ENCODE measurements at regions not wholly inside any gene's neighbourhood (a gene's known extent, or its start where the extent isn't known, plus 50 kb on each side); places are given as distances from the start of the nearest gene placed in this dataset.

DNA sequence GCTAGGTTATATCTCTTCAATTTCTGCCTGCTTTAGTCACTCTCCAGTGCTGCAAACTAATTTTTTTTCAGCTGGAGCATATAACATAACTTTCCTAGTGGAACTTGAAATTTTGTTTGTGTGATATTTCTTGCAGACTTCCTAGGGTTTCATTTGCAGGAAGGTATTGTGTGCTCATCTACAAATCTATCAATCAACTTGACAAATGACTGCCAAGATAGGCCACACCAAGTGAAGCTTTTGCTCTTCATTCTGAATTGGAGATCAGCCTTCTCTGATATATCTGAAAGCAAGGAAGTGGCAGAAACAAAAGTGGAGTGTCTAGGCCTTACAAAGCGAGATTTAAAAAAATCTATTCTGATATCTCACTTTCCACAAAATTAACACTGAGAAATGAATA is 551.1 kb upstream of the LRFN5 start:
- Mint-ChIP-seq H3K27ac (no peak overlapping the region), H3K4me1 (ENCODE audit: unreplicated experiment) (peaks cover 5% of the 10 kb centered on the region), H3K27me3 (no peaks in the 10 kb centered on the region), H3K36me3 (no peaks in the 10 kb centered on the region), H3K9me3 (no peaks in the 10 kb centered on the region), H3K4me3 (no peak overlapping the region)
- TF ChIP-seq, protein P1, sequence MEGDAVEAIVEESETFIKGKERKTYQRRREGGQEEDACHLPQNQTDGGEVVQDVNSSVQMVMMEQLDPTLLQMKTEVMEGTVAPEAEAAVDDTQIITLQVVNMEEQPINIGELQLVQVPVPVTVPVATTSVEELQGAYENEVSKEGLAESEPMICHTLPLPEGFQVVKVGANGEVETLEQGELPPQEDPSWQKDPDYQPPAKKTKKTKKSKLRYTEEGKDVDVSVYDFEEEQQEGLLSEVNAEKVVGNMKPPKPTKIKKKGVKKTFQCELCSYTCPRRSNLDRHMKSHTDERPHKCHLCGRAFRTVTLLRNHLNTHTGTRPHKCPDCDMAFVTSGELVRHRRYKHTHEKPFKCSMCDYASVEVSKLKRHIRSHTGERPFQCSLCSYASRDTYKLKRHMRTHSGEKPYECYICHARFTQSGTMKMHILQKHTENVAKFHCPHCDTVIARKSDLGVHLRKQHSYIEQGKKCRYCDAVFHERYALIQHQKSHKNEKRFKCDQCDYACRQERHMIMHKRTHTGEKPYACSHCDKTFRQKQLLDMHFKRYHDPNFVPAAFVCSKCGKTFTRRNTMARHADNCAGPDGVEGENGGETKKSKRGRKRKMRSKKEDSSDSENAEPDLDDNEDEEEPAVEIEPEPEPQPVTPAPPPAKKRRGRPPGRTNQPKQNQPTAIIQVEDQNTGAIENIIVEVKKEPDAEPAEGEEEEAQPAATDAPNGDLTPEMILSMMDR (conservative IDR thresholded peaks at IDR 0.05): no peak
- no peak for DNase-seq (ENCODE audit: extremely low spot score, unreplicated experiment)

DNA sequence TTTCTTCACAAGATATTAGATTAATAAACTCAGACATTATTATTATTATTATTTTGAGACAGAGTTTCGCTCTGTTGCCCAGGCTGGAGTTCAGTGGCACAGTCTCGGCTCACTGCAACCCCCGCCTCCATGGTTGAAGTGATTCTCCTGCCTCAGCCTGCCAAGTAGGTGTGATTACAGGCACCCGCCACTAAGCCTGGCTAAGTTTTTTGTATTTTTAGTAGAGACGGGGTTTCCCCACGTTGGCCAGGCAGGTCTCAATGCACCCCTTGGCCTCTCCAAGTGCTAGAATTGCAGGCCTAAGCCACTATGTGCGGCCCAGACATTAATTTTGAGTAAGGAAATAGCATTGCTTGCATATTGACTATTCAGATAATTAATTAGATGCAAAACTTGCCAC is 554.9 kb upstream of the LRFN5 start:
- Mint-ChIP-seq H3K27ac (no peak overlapping the region), H3K9me3 (no peaks in the 10 kb centered on the region), H3K4me3 (no peak overlapping the region), H3K4me1 (ENCODE audit: unreplicated experiment) (peaks cover under 1% of the 10 kb centered on the region), H3K27me3 (no peaks in the 10 kb centered on the region), H3K36me3 (peaks cover 4% of the 10 kb centered on the region)
- DNase-seq (ENCODE audit: extremely low spot score, unreplicated experiment): no peak
- TF ChIP-seq, protein P1 (conservative IDR thresholded peaks at IDR 0.05): no peak

DNA sequence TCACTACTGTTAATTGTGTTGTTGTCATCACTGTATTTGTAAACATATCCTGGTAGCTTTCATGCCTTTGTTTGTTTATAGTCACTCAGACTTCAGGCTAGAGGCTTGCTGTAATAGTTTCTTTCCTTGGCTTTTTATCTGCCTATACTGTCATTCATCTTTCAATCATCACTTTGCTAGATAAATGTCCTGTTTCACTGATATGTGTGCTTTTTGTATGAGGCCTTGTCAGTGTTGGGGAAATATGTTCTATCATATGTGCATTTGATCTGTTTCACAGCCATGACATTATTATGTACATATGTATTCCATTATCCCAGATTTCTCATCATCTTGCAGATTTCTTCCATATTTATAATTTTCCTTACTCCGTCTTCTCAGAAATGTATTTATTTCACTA is 558.9 kb upstream of the LRFN5 start:
- H3K36me3 Mint-ChIP-seq: peaks cover 4% of the 10 kb centered on the region
- no peak for DNase-seq (ENCODE audit: extremely low spot score, unreplicated experiment)

DNA sequence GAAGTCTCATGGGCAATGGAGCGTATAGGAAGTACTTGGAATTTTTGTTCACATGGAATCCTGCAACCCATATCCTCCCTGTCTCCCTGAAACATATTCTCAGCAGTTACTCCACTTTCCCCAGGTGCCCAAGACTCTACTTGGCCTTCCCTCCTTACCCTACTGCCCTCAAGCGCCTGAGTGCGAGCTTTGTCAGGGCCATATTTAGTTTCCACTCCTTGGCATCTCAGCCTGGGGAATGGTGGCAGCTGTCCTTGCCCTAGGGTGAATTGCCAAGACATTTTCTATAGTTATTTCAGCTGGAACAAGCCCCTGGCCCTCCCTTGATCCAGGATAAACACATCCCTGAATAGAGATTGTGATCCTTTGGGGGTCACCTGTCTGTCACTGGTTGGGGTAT is 569.3 kb upstream of the LRFN5 start:
- Mint-ChIP-seq H3K4me1 (ENCODE audit: unreplicated experiment) (no peaks in the 10 kb centered on the region), H3K27ac (no peak overlapping the region), H3K4me3 (no peak overlapping the region), H3K36me3 (peaks cover 5% of the 10 kb centered on the region), H3K27me3 (no peaks in the 10 kb centered on the region), H3K9me3 (no peaks in the 10 kb centered on the region)
- no peak for DNase-seq (ENCODE audit: extremely low spot score, unreplicated experiment)
- TF ChIP-seq, protein P1 (conservative IDR thresholded peaks at IDR 0.05): no peak

More for the DNA sequence above, 558.9 kb upstream of the LRFN5 start:
- Mint-ChIP-seq H3K27me3 (no peaks in the 10 kb centered on the region), H3K4me3 (no peak overlapping the region), H3K4me1 (ENCODE audit: unreplicated experiment) (no peaks in the 10 kb centered on the region), H3K9me3 (no peaks in the 10 kb centered on the region), H3K27ac (no peak overlapping the region)
- TF ChIP-seq, protein P1 (conservative IDR thresholded peaks at IDR 0.05): no peak

DNA sequence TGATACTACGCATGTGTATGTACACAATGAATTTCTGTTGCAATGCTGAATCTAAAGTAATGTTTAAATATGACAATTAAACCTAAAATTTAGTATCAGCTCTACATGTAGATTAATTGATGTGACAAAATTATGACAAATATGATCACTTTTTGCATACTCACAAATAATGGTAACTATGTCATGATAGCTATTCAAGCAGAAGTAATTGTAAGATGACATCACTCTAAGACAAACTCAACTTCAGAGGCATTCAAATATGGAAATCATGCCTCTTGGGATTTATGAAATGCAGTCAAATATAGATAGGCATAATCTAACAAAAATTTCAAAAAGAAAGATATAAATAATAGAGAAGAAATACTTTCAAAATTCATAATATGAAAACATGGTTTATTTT is 571.7 kb upstream of the LRFN5 start:
- Mint-ChIP-seq H3K9me3 (peaks cover 7% of the 10 kb centered on the region), H3K4me1 (ENCODE audit: unreplicated experiment) (no peaks in the 10 kb centered on the region), H3K36me3 (peaks cover 10% of the 10 kb centered on the region), H3K4me3 (no peak overlapping the region), H3K27me3 (no peaks in the 10 kb centered on the region), H3K27ac (no peak overlapping the region)
- DNase-seq (ENCODE audit: extremely low spot score, unreplicated experiment): no peak
- TF ChIP-seq, protein P1 (conservative IDR thresholded peaks at IDR 0.05): no peak

DNA sequence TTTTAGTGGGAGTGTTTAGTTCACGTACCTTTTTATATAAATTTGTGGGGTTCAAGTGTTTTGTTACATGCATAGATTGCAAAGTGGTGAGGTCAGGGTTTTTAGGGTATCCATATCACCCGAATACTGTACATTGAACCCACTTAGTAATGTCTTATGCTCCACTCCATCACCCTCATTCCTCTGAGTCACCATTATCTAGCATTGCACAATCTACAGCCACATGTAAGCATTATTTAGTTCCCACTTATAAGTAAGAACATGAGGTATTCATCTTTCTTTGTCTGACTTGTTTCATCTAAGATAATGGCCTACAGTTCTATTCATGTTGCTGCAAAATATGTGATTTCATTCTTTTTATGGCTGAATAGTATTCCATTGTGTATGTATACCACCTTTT is 583.7 kb upstream of the LRFN5 start:
- Mint-ChIP-seq H3K27ac (no peak overlapping the region), H3K9me3 (no peaks in the 10 kb centered on the region), H3K27me3 (no peaks in the 10 kb centered on the region), H3K4me1 (ENCODE audit: unreplicated experiment) (no peaks in the 10 kb centered on the region), H3K4me3 (no peak overlapping the region), H3K36me3 (no peaks in the 10 kb centered on the region)
- TF ChIP-seq, protein P1 (conservative IDR thresholded peaks at IDR 0.05): no peak
- DNase-seq (ENCODE audit: extremely low spot score, unreplicated experiment): no peak

All from type B pancreatic cell (in vitro differentiated cells).